GM18519 (cell line): ENCODE measurements at regions not wholly inside any gene's neighbourhood (a gene's known extent, or its start where the extent isn't known, plus 50 kb on each side); places are given as distances from the start of the nearest gene placed in this dataset.

Source experiments
- ATAC-seq: cut with Tn5 transposase; IDR thresholded peaks from one replicate; pipeline ENCODE4 v1.9.1; 2021; ENCODE audit warnings: mild to moderate bottlenecking, moderate library complexity; ENCODE audit not compliant: unreplicated experiment, low FRiP score

GRCh38 chr2:129781749-129782632 lies 197.5 kb upstream of the RAB6C start:
- no peak for ATAC-seq

GRCh38 chr2:129782633-129782990 lies 196.9 kb upstream of the RAB6C start:
- ATAC-seq = no peak

GRCh38 chr2:129784486-129784885 lies 195.0 kb upstream of the RAB6C start:
- ATAC-seq = no peak

GRCh38 chr2:129791712-129792111 lies 187.8 kb upstream of the RAB6C start:
- no peak for ATAC-seq

- ATAC-seq = no peak
These were observed 186.0 kb upstream of the RAB6C start for GRCh38 chr2:129793431-129793902.

GRCh38 chr2:129794116-129794515 lies 185.3 kb upstream of the RAB6C start:
- ATAC-seq = no peak

- ATAC-seq = no peak
These were observed 184.9 kb upstream of the RAB6C start for GRCh38 chr2:129794540-129794939.

GRCh38 chr2:129796225-129796624 lies 183.2 kb upstream of the RAB6C start:
- no peak for ATAC-seq

- no peak for ATAC-seq
These were observed 182.5 kb upstream of the RAB6C start for GRCh38 chr2:129796801-129797488.

- ATAC-seq = no peak
These were observed 181.8 kb upstream of the RAB6C start for GRCh38 chr2:129797489-129798300.

GRCh38 chr2:129798301-129798581 lies 181.2 kb upstream of the RAB6C start:
- ATAC-seq = no peak

- no peak for ATAC-seq
These were observed 180.8 kb upstream of the RAB6C start for GRCh38 chr2:129798626-129799025.

GRCh38 chr2:129799036-129799958 lies 180.2 kb upstream of the RAB6C start:
- ATAC-seq = no peak

- ATAC-seq = no peak
These were observed 179.2 kb upstream of the RAB6C start for GRCh38 chr2:129800285-129800684.

GRCh38 chr2:129800686-129801085 lies 178.8 kb upstream of the RAB6C start:
- no peak for ATAC-seq

- ATAC-seq = no peak
These were observed 177.9 kb upstream of the RAB6C start for GRCh38 chr2:129801575-129801974.

- no peak for ATAC-seq
These were observed 177.2 kb upstream of the RAB6C start for GRCh38 chr2:129802290-129802689.

GRCh38 chr2:129803032-129803431 lies 176.4 kb upstream of the RAB6C start:
- no peak for ATAC-seq

GRCh38 chr2:129803871-129804270 lies 175.6 kb upstream of the RAB6C start:
- ATAC-seq = no peak

GRCh38 chr2:129805899-129806298 lies 173.6 kb upstream of the RAB6C start:
- no peak for ATAC-seq
